ENCODE measurements at regions not wholly inside any gene's neighbourhood (a gene's known extent, or its start where the extent isn't known, plus 50 kb on each side); places are given as distances from the start of the nearest gene placed in this dataset.

- DNase-seq (ENCODE audit: low spot score, unreplicated experiment), result peak; percentile 23
- Mint-ChIP-seq H3K4me1 (ENCODE audit: low read depth) (peaks cover 27% of the 10 kb centered on the region), H3K27ac (no peak overlapping the region), H3K36me3 (ENCODE audit: insufficient read depth) (peaks cover 3% of the 10 kb centered on the region), H3K9me3 (ENCODE audit: low read depth) (peaks cover 3% of the 10 kb centered on the region), H3K27me3 (no peaks in the 10 kb centered on the region), H3K4me3 (ENCODE audit: low read depth) (no peak overlapping the region)
- TF ChIP-seq CTCF (IDR thresholded peaks at IDR 0.05; ENCODE audit: unreplicated experiment), result peak; percentile 67
Measured at GRCh38 chr3:17894434-17895060, 152.1 kb upstream of the TBC1D5 start.

- TF ChIP-seq CTCF (IDR thresholded peaks at IDR 0.05; ENCODE audit: unreplicated experiment), result no peak
- no peak for DNase-seq (ENCODE audit: low spot score, unreplicated experiment)
- Mint-ChIP-seq H3K4me1 (ENCODE audit: low read depth) (peaks cover 36% of the 10 kb centered on the region), H3K4me3 (ENCODE audit: low read depth) (no peak overlapping the region), H3K27me3 (no peaks in the 10 kb centered on the region), H3K36me3 (ENCODE audit: insufficient read depth) (no peaks in the 10 kb centered on the region), H3K9me3 (ENCODE audit: low read depth) (no peaks in the 10 kb centered on the region), H3K27ac (no peak overlapping the region)
Measured at GRCh38 chr3:17891139-17891856, 148.9 kb upstream of the TBC1D5 start.

- Mint-ChIP-seq H3K4me3 (ENCODE audit: low read depth) (no peak overlapping the region), H3K9me3 (ENCODE audit: low read depth) (no peaks in the 10 kb centered on the region), H3K36me3 (ENCODE audit: insufficient read depth) (no peaks in the 10 kb centered on the region), H3K27me3 (no peaks in the 10 kb centered on the region), H3K4me1 (ENCODE audit: low read depth) (peaks cover 19% of the 10 kb centered on the region), H3K27ac (no peak overlapping the region)
- no peak for DNase-seq (ENCODE audit: low spot score, unreplicated experiment)
- no peak for TF ChIP-seq CTCF (IDR thresholded peaks at IDR 0.05; ENCODE audit: unreplicated experiment)
Measured at GRCh38 chr3:17885986-17886385, 143.6 kb upstream of the TBC1D5 start.

GRCh38 chr3:17882981-17883380 is 140.6 kb upstream of the TBC1D5 start:
- Mint-ChIP-seq H3K36me3 (ENCODE audit: insufficient read depth) (no peaks in the 10 kb centered on the region), H3K27me3 (no peaks in the 10 kb centered on the region)

GRCh38 chr3:17877299-17877698 is 134.9 kb upstream of the TBC1D5 start:
- Mint-ChIP-seq H3K27me3 (no peaks in the 10 kb centered on the region), H3K4me3 (ENCODE audit: low read depth) (no peak overlapping the region), H3K27ac (no peak overlapping the region), H3K9me3 (ENCODE audit: low read depth) (no peaks in the 10 kb centered on the region), H3K4me1 (ENCODE audit: low read depth) (peaks cover 5% of the 10 kb centered on the region), H3K36me3 (ENCODE audit: insufficient read depth) (peaks cover 8% of the 10 kb centered on the region)
- no peak for TF ChIP-seq CTCF (IDR thresholded peaks at IDR 0.05; ENCODE audit: unreplicated experiment)
- no peak for DNase-seq (ENCODE audit: low spot score, unreplicated experiment)

More at GRCh38 chr3:17882981-17883380, 140.6 kb upstream of the TBC1D5 start:
- H3K27ac Mint-ChIP-seq, result no peak overlapping the region
- H3K4me1 Mint-ChIP-seq (ENCODE audit: low read depth), result no peaks in the 10 kb centered on the region
- no peaks in the 10 kb centered on the region for H3K9me3 Mint-ChIP-seq (ENCODE audit: low read depth)
- no peak for DNase-seq (ENCODE audit: low spot score, unreplicated experiment)
- H3K4me3 Mint-ChIP-seq (ENCODE audit: low read depth), result no peak overlapping the region
- no peak for TF ChIP-seq CTCF (IDR thresholded peaks at IDR 0.05; ENCODE audit: unreplicated experiment)

All from progenitor cell of endocrine pancreas (in vitro differentiated cells).